ENCODE measurements at regions not wholly inside any gene's neighbourhood (a gene's known extent, or its start where the extent isn't known, plus 50 kb on each side); places are given as distances from the start of the nearest gene placed in this dataset.

- TF ChIP-seq CTCF (IDR thresholded peaks at IDR 0.05; ENCODE audit: insufficient read depth, low read length, missing control alignments) = no peak
- no peak overlapping the region for H3K4me3 ChIP-seq (ENCODE audit: low read depth, low read length)
- POLR2A ChIA-PET = no interaction called here
- no peak for DNase-seq (ENCODE audit: low read depth, low spot score)
- CTCF ChIA-PET = interaction anchor here (2.0 kb wide), 1 partner anchor 197 kb away, joined by 8 read pairs; no protein-coding TSS in a partner anchor
These were observed 111.9 kb upstream of the COL5A2 start for GRCh38 chr2:189291460-189291859.

GRCh38 chr2:189293164-189293563 is 113.6 kb upstream of the COL5A2 start:
- no peak for TF ChIP-seq CTCF (IDR thresholded peaks at IDR 0.05; ENCODE audit: insufficient read depth, low read length, missing control alignments)
- CTCF ChIA-PET = no interaction called here
- H3K4me3 ChIP-seq (ENCODE audit: low read depth, low read length) = no peak overlapping the region
- POLR2A ChIA-PET = interaction anchor here (0.7 kb wide), 1 partner anchor 113 kb away, joined by 3 read pairs; the partner anchor contains the start of gene COL5A2
- DNase-seq (ENCODE audit: low read depth, low spot score) = peak; percentile 70

- no peak for TF ChIP-seq CTCF (IDR thresholded peaks at IDR 0.05; ENCODE audit: insufficient read depth, low read length, missing control alignments)
- peak; percentile 66 for DNase-seq (ENCODE audit: low read depth, low spot score)
- ChIA-PET POLR2A (interaction anchor here (1.2 kb wide), 1 partner anchor 30 kb away, joined by 4 read pairs; no protein-coding TSS in a partner anchor), CTCF (no interaction called here)
- H3K4me3 ChIP-seq (ENCODE audit: low read depth, low read length) = no peak overlapping the region
These were observed 117.9 kb upstream of the COL5A2 start for GRCh38 chr2:189297446-189297845.

- no peak overlapping the region for H3K4me3 ChIP-seq (ENCODE audit: low read depth, low read length)
- CTCF ChIA-PET = interaction anchor here (1.1 kb wide), 1 partner anchor 10 kb away, joined by 3 read pairs; no protein-coding TSS in a partner anchor
- DNase-seq (ENCODE audit: low read depth, low spot score) = no peak
- TF ChIP-seq CTCF (IDR thresholded peaks at IDR 0.05; ENCODE audit: insufficient read depth, low read length, missing control alignments) = no peak
- POLR2A ChIA-PET = interaction anchor here (1.2 kb wide), 1 partner anchor 30 kb away, joined by 4 read pairs; no protein-coding TSS in a partner anchor
These were observed 118.5 kb upstream of the COL5A2 start for GRCh38 chr2:189298038-189298437.

- POLR2A ChIA-PET = interaction anchor here (1.2 kb wide), 1 partner anchor 29 kb away, joined by 4 read pairs; no protein-coding TSS in a partner anchor
- CTCF ChIA-PET = interaction anchor here (1.1 kb wide), 1 partner anchor 11 kb away, joined by 3 read pairs; no protein-coding TSS in a partner anchor
- no peak for DNase-seq (ENCODE audit: low read depth, low spot score)
- H3K4me3 ChIP-seq (ENCODE audit: low read depth, low read length) = no peak overlapping the region
- no peak for TF ChIP-seq CTCF (IDR thresholded peaks at IDR 0.05; ENCODE audit: insufficient read depth, low read length, missing control alignments)
These were observed 118.9 kb upstream of the COL5A2 start for GRCh38 chr2:189298481-189298880.

- ChIA-PET CTCF (no interaction called here), POLR2A (no interaction called here)
- TF ChIP-seq CTCF (IDR thresholded peaks at IDR 0.05; ENCODE audit: insufficient read depth, low read length, missing control alignments) = no peak
- no peak overlapping the region for H3K4me3 ChIP-seq (ENCODE audit: low read depth, low read length)
- no peak for DNase-seq (ENCODE audit: low read depth, low spot score)
These were observed 120.4 kb upstream of the COL5A2 start for GRCh38 chr2:189299974-189300373.

Data from AG04449 (cell line).